ENCODE measurements at regions not wholly inside any gene's neighbourhood (a gene's known extent, or its start where the extent isn't known, plus 50 kb on each side); places are given as distances from the start of the nearest gene placed in this dataset.
A peak's percentile ranks its signal among the peaks of the same experiment; 100 is the strongest.

DNA sequence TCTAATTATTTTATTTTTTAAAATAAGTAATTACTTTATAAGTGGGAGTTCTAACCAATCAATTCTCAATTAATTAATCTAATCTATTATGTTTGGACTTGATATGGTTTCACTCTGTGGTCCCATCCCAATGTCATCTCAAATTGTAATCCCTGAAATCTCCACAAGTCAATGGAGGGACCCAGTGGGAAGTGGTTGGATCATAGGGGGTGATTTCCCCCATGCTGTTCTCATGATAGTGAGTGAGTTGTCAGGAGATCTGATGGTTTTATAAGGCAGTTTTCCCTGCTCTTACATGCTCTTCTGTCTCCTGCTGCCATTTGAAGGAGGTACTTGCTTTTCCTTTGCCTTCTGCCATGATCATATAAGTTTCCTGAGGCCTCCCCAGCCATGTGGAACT lies 836.1 kb downstream of the GALC start:
- no peak overlapping the region for H3K4me3 ChIP-seq (ENCODE audit: low read depth, low read length)
- DNase-seq (ENCODE audit: low read depth): no peak
- TF ChIP-seq CTCF (IDR thresholded peaks at IDR 0.05; ENCODE audit: insufficient read depth, low read length): no peak

GRCh38 chr14:87155856-87156488 lies 837.0 kb downstream of the GALC start:
- TF ChIP-seq CTCF (IDR thresholded peaks at IDR 0.05; ENCODE audit: insufficient read depth, low read length): no peak
- DNase-seq (ENCODE audit: low read depth): no peak
- H3K4me3 ChIP-seq (ENCODE audit: low read depth, low read length): no peak overlapping the region

GRCh38 chr14:87153901-87154300 lies 839.1 kb downstream of the GALC start:
- no peak for DNase-seq (ENCODE audit: low read depth)
- H3K4me3 ChIP-seq (ENCODE audit: low read depth, low read length): no peak overlapping the region
- no peak for TF ChIP-seq CTCF (IDR thresholded peaks at IDR 0.05; ENCODE audit: insufficient read depth, low read length)

- H3K4me3 ChIP-seq (ENCODE audit: low read depth, low read length): no peak overlapping the region
- DNase-seq (ENCODE audit: low read depth): no peak
- TF ChIP-seq CTCF (IDR thresholded peaks at IDR 0.05; ENCODE audit: insufficient read depth, low read length): no peak
Measured at GRCh38 chr14:87153391-87153790, 839.6 kb downstream of the GALC start.

DNA sequence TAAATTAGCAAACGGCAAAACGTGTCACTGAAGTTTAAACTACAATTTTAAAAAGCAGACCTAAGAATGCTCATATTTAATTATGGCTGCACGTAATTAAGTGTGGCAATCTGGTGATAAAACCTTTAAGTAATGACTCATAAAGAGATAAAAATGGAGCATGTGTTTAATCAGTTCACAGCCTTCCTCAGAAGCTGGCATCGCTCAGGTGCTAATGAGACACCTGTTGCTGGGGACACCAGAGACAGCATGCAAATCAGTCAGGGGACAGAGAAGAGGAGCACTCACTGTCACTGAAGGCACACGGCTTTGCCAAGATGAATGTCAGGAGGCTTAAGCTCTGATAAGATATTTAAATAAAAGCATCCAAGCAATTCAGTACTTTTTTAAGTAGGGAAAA lies 840.3 kb downstream of the GALC start:
- no peak for TF ChIP-seq CTCF (IDR thresholded peaks at IDR 0.05; ENCODE audit: insufficient read depth, low read length)
- H3K4me3 ChIP-seq (ENCODE audit: low read depth, low read length): no peak overlapping the region
- no peak for DNase-seq (ENCODE audit: low read depth)

- peak; percentile 4 for DNase-seq (ENCODE audit: low read depth)
- H3K4me3 ChIP-seq (ENCODE audit: low read depth, low read length): no peak overlapping the region
- no peak for TF ChIP-seq CTCF (IDR thresholded peaks at IDR 0.05; ENCODE audit: insufficient read depth, low read length)
Measured at GRCh38 chr14:87149583-87150354, 843.2 kb downstream of the GALC start.
